ENCODE measurements at regions not wholly inside any gene's neighbourhood (a gene's known extent, or its start where the extent isn't known, plus 50 kb on each side); places are given as distances from the start of the nearest gene placed in this dataset.

- H3K4me3 ChIP-seq (replicated peaks in 1 of 3; ENCODE audit: insufficient read depth in 1 of 3, low read depth in 2 of 3, low read length in 3 of 3) = no peak overlapping the region
- no peaks in the 10 kb centered on the region for H3K9me3 ChIP-seq (ENCODE audit: low read length)
- BruUV-seq (replicated peaks) = no TSS peak
- H3K4me1 ChIP-seq (ENCODE audit: insufficient read depth, low read length) = no peaks in the 10 kb centered on the region
- intact Hi-C loops (cut with micrococcal nuclease; ENCODE audit: unreplicated experiment) = no loop called here
- FAIRE-seq = no peak
- no peak for ATAC-seq
- no peaks in the 10 kb centered on the region for H3K36me3 ChIP-seq (replicated peaks in 1 of 2; ENCODE audit: control insufficient read depth in 1 of 2, insufficient read depth in 2 of 2, low read length in 2 of 2)
- CTCF ChIA-PET (ENCODE audit: low intra/inter-chr PET ratio, low total read pairs) = no interaction called here
- no peaks in the 10 kb centered on the region for H3K27me3 ChIP-seq (ENCODE audit: control insufficient read depth in 1 of 2, insufficient read depth in 2 of 2, low read length in 2 of 2)
- POLR2A ChIA-PET = no interaction called here
- no peak overlapping the region for H2AFZ ChIP-seq (ENCODE audit: low read length)
- in situ Hi-C loops (cut with HindIII; ENCODE audit: extremely low pct_ligation_motif_present, low pct_unique_long_range_greater_than_20kb) = no loop called here
- no peak overlapping the region for H3K27ac ChIP-seq (ENCODE audit: extremely low read length, insufficient read depth, low read length)
- DNase-seq (ENCODE audit: low spot score) = no peak
- H3K79me2 ChIP-seq (ENCODE audit: insufficient read depth, low read length) = no peaks in the 10 kb centered on the region
- no peak overlapping the region for H3K9ac ChIP-seq (ENCODE audit: insufficient read depth, low read depth, low read length)
- WGBS (ENCODE audit: low lambda C conversion rate) = 0% methylated on average over 2 of the region's 2 CpGs
- TF ChIP-seq ZNF580 (CRISPR knock-in tag; IDR thresholded peaks at IDR 0.05; ENCODE audit: borderline replicate concordance, low read depth) = no peak
- TF ChIP-seq PAX8 (CRISPR knock-in tag; IDR thresholded peaks at IDR 0.05; ENCODE audit: borderline replicate concordance) = no peak
- no peak for TF ChIP-seq ELF3 (CRISPR knock-in tag; IDR thresholded peaks at IDR 0.05)
- TF ChIP-seq ZNF562 (CRISPR knock-in tag; IDR thresholded peaks at IDR 0.05; ENCODE audit: borderline replicate concordance) = no peak
- no peak for TF ChIP-seq ATF7-NPFF (CRISPR knock-in tag; IDR thresholded peaks at IDR 0.05; ENCODE audit: low read depth)
- no peak for TF ChIP-seq ZNF281 (CRISPR knock-in tag; IDR thresholded peaks at IDR 0.05; ENCODE audit: borderline replicate concordance)
- TF ChIP-seq MEIS1 (CRISPR knock-in tag; IDR thresholded peaks at IDR 0.05; ENCODE audit: borderline replicate concordance) = no peak
- TF ChIP-seq ZNF280D (CRISPR knock-in tag; IDR thresholded peaks at IDR 0.05) = no peak
- TF ChIP-seq SIN3B (IDR thresholded peaks at IDR 0.05; ENCODE audit: low read length) = no peak
- TF ChIP-seq ZFP90 (CRISPR knock-in tag; IDR thresholded peaks at IDR 0.05; ENCODE audit: borderline replicate concordance) = no peak
- no peaks in the 10 kb centered on the region for H4K20me1 ChIP-seq (ENCODE audit: insufficient read depth, low read length)
- no peak overlapping the region for H3K4me2 ChIP-seq (ENCODE audit: low read depth, low read length)
Observed at GRCh38 chr1:164969253-164969652, 387.3 kb downstream of the LMX1A start.
